A549 (cell line): ENCODE measurements at regions not wholly inside any gene's neighbourhood (a gene's known extent, or its start where the extent isn't known, plus 50 kb on each side); places are given as distances from the start of the nearest gene placed in this dataset.

Experiments
- ATAC-seq, 2 experiments: fragments of 200-7000 bp in 1 of 2; fragments of >200 bp in 1 of 2; cut with Nextera tagmentation in 1 of 2; cut with Tn5 transposase in 1 of 2; 3 replicates each; pipeline versions ENCODE4 v1.8.0 to v1.9.1; 2018 to 2020; ENCODE audit warnings: mild to moderate bottlenecking in 1 of 2, moderate library complexity in 1 of 2
- CTCF ChIA-PET: fragments of 300-600 bp; sonication (Branson Sonifier 250); formaldehyde crosslinking; extraction: SDS; loops from one replicate; lab custom pipeline; 2021; ENCODE audit warnings: antibody characterized with exemption, inconsistent platforms; lab: Yijun Ruan, JAX
- POLR2A ChIA-PET: fragments of 350-600 bp; formaldehyde crosslinking; extraction: SDS; loops from one replicate; lab custom pipeline; 2021; ENCODE audit warnings: antibody characterized with exemption, inconsistent platforms; lab: Yijun Ruan, JAX
- DNase-seq, 2 experiments: peaks; one replicate each; pipeline versions ENCODE4 v3.0.0 to v3.0.0-alpha.2; 2011 to 2016; ENCODE audit warnings: low read depth in 1 of 2, low spot score in 1 of 2
- FAIRE-seq: peaks from 2 replicates; lab custom pipeline; 2011; peaks lifted over from hg19 to GRCh38; lab: Jason Lieb, UNC
- H3K27ac ChIP-seq, 2 experiments: fragments of >200 bp; sonication (Bioruptor Twin); formaldehyde crosslinking; 3 replicates each; pipeline ENCODE4 v1.5.1; 2016 to 2017
- H3K4me1 ChIP-seq: fragments of >200 bp; sonication (Bioruptor Twin); formaldehyde crosslinking; 3 replicates; pipeline ENCODE4 v1.6.1; 2016
- H3K4me2 ChIP-seq: fragments of >200 bp; sonication (Bioruptor Twin); formaldehyde crosslinking; 3 replicates; pipeline ENCODE4 v1.6.1; 2016
- H3K4me3 ChIP-seq: fragments of >200 bp; sonication (Bioruptor Twin); formaldehyde crosslinking; 3 replicates; pipeline ENCODE4 v1.5.1; 2016
- H3K9me3 ChIP-seq: fragments of >200 bp; sonication (Bioruptor Twin); formaldehyde crosslinking; 3 replicates; pipeline ENCODE4 v1.6.1; 2016
- BHLHE40 ChIP-seq: IDR thresholded peaks from 2 replicates; pipeline ENCODE4 v1.6.1; 2012; ENCODE audit warnings: low read depth, low read length, inconsistent platforms
- CBX2 ChIP-seq: fragments of 200-600 bp; sonication (generic); IDR thresholded peaks from 2 replicates; pipeline ENCODE4 v1.6.1; 2016; ENCODE audit warnings: low read depth, mild to moderate bottlenecking, borderline replicate concordance
- CBX8 ChIP-seq: fragments of 200-600 bp; sonication (generic); IDR thresholded peaks from 2 replicates; pipeline ENCODE4 v1.6.1; 2016
- CHD2 ChIP-seq: fragments of 150-350 bp; IDR thresholded peaks from 2 replicates; pipeline ENCODE4 v1.6.1; 2014; ENCODE audit warnings: low read length; ENCODE audit not compliant: partially characterized antibody
- EHMT2 ChIP-seq: fragments of 200-600 bp; sonication (generic); IDR thresholded peaks from 2 replicates; pipeline ENCODE4 v1.6.1; 2016; ENCODE audit warnings: antibody characterized with exemption, low read depth, mild to moderate bottlenecking, moderate library complexity
- ESRRA ChIP-seq: fragments of 150-350 bp; IDR thresholded peaks from 2 replicates; pipeline ENCODE4 v1.6.1; 2014; ENCODE audit warnings: mild to moderate bottlenecking, low read length, borderline replicate concordance
- FOSL2 ChIP-seq, 2 experiments: fragments of 450-650 bp in 1 of 2; fragments of >200 bp in 1 of 2; sonication (Bioruptor Twin) in 1 of 2; formaldehyde crosslinking; IDR thresholded peaks; 2 replicates each; pipeline versions ENCODE4 v1.5.0 to v1.6.1; 2016 to 2020; ENCODE audit warnings: mild to moderate bottlenecking in 1 of 2, moderate library complexity in 1 of 2
- FOXS1 ChIP-seq: fragments of 250-450 bp; sonication (Bioruptor Pico); IDR thresholded peaks from 2 replicates; pipeline ENCODE4 v1.5.0; 2020; ENCODE audit warnings: mild to moderate bottlenecking, moderate library complexity
- GATA3 ChIP-seq: IDR thresholded peaks from 2 replicates; pipeline ENCODE4 v1.6.1; 2012; ENCODE audit warnings: borderline replicate concordance
- HOXB5 ChIP-seq: fragments of 250-450 bp; sonication (Bioruptor Pico); IDR thresholded peaks from 2 replicates; pipeline ENCODE4 v1.5.0; 2020; ENCODE audit warnings: mild to moderate bottlenecking, moderate library complexity
- JUN ChIP-seq, 2 experiments: fragments of >200 bp; sonication (Bioruptor Twin); formaldehyde crosslinking; IDR thresholded peaks; 2 replicates in 1 of 2; 3 replicates in 1 of 2; pipeline ENCODE4 v1.6.1; 2016 to 2017
- JUNB ChIP-seq: fragments of >200 bp; sonication (Bioruptor Twin); formaldehyde crosslinking; IDR thresholded peaks from 2 replicates; pipeline ENCODE4 v1.6.1; 2016
- KDM1A ChIP-seq: fragments of 200-600 bp; sonication (generic); IDR thresholded peaks from 2 replicates; pipeline ENCODE4 v1.6.1; 2016; ENCODE audit warnings: low read depth, mild to moderate bottlenecking
- NPAS2 ChIP-seq: fragments of 250-450 bp; sonication (Bioruptor Pico); IDR thresholded peaks from 2 replicates; pipeline ENCODE4 v1.8.0; 2022; ENCODE audit warnings: mild to moderate bottlenecking, moderate library complexity, borderline replicate concordance
- PHF8 ChIP-seq: fragments of 200-600 bp; sonication (generic); IDR thresholded peaks from 2 replicates; pipeline ENCODE4 v1.6.1; 2016; ENCODE audit warnings: low read depth, mild to moderate bottlenecking, antibody characterized with exemption, moderate library complexity, borderline replicate concordance
- RFX5 ChIP-seq: fragments of 450-650 bp; IDR thresholded peaks from 2 replicates; pipeline ENCODE4 v1.7.1; 2014; ENCODE audit warnings: antibody characterized with exemption, mild to moderate bottlenecking, moderate library complexity
- SMC3 ChIP-seq: fragments of >200 bp; sonication (Bioruptor Twin); formaldehyde crosslinking; IDR thresholded peaks from 3 replicates; pipeline ENCODE4 v1.6.1; 2018; ENCODE audit warnings: inconsistent platforms
- TFCP2L1 ChIP-seq: fragments of 250-450 bp; sonication (Bioruptor Pico); IDR thresholded peaks from 2 replicates; pipeline ENCODE4 v1.5.0; 2021; ENCODE audit warnings: mild to moderate bottlenecking
- ZNF302 ChIP-seq: fragments of 250-450 bp; sonication (Bioruptor Pico); IDR thresholded peaks from 2 replicates; pipeline ENCODE4 v1.9.0; 2021; ENCODE audit warnings: inconsistent platforms, mild to moderate bottlenecking, moderate library complexity
- WGBS: methylation state at CpG from one replicate; pipeline ENCODE4 v1.1.6; 2017; ENCODE audit errors: missing lambda C conversion rate; 5-methylcytosine and 5-hydroxymethylcytosine counted together
- TF ChIP-seq, protein P1 (sequence below): fragments of 200-600 bp; sonication (generic); IDR thresholded peaks from 2 replicates; pipeline ENCODE4 v1.6.1; 2016; ENCODE audit warnings: antibody characterized with exemption, mild to moderate bottlenecking, moderate library complexity
- TF ChIP-seq, protein P2 (sequence below): IDR thresholded peaks from 2 replicates; pipeline ENCODE4 v1.6.1; 2012

DNA sequence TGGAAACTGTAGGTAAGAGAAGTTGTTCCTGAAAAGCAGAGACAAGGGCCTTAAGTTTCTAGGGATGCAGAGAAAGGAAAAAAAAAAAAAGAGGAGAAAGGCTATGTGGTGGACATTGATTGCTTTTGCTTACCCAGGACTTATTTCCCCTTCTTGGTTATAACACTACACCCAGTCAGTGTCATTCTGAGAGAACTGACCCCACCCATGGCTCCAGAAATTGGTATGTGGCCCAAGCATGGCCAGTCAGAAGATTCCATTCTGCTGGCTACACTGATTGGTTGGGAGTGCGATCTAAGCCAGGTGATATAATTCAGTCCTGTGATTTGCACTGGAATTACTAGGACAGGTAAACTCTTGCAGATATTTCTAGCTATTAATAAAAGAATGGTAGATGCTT lies 62.2 kb upstream of the EXOC4 start:
- POLR2A ChIA-PET: no interaction called here
- ATAC-seq: no peak
- CTCF ChIA-PET: interaction anchor here (2.5 kb wide), 1 partner anchor 11 kb away, joined by 11 read pairs; no protein-coding TSS in a partner anchor
- FAIRE-seq: no peak
- no peak overlapping the region for H3K4me3 ChIP-seq
- DNase-seq: no peak
- no peaks in the 10 kb centered on the region for H3K9me3 ChIP-seq
- H3K4me2 ChIP-seq: no peak overlapping the region
- no peaks in the 10 kb centered on the region for H3K4me1 ChIP-seq
- whole genome bisulfite sequencing: 63% methylated on average over 1 of the region's 1 CpG
- TF ChIP-seq KDM1A (no peak), SMC3 (no peak), BHLHE40 (no peak)
- H3K27ac ChIP-seq: no peak overlapping the region

DNA sequence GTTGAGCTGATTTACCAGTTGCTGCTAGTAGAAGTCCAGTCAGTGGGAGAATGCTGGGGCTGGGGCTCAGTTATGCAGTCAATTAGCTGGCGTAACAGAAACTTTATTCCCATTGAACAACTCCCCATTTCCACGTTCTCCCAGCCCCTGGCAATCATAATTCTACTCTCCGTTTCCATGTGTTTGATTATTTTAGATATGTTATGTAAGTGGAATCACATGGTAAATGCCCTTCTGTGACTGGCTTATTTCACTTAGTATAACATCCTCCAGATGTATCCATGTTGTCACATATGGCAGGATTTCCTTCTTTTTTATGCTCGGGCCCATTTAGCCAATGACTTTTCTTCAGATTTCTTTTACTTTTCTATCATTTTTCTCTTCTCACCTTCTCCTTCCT lies 61.1 kb upstream of the EXOC4 start:
- 40% methylated on average over 4 of the region's 4 CpGs for WGBS
- H3K4me3 ChIP-seq: no peak overlapping the region
- POLR2A ChIA-PET: no interaction called here

DNA sequence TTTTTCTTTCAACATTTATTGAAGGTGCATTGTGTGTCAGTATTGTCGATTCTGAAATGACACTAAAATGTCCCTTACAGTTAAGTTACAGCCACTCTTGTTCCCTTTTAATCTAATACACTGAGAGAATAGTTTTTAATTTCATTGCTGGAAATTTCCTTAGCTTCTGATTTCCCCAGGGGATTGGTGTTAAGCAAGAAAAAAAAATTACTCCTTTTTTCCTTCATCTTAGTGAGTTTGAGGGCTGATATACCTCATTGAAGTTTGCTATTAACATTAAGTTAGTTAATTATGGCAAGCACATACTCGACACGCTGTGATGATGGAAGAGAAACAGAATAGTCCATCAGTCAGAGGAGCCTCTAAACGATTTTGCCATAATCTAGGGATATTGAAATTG lies 57.0 kb upstream of the EXOC4 start:
- no peak for ATAC-seq
- TF ChIP-seq TFCP2L1 (CRISPR knock-in tag) (no peak), PHF8 (no peak), JUNB (no peak), ESRRA (no peak), FOXS1 (no peak), CBX8 (no peak), EHMT2 (no peak), RFX5 (no peak), ZNF302 (CRISPR knock-in tag) (no peak)
- TF ChIP-seq, protein P1, sequence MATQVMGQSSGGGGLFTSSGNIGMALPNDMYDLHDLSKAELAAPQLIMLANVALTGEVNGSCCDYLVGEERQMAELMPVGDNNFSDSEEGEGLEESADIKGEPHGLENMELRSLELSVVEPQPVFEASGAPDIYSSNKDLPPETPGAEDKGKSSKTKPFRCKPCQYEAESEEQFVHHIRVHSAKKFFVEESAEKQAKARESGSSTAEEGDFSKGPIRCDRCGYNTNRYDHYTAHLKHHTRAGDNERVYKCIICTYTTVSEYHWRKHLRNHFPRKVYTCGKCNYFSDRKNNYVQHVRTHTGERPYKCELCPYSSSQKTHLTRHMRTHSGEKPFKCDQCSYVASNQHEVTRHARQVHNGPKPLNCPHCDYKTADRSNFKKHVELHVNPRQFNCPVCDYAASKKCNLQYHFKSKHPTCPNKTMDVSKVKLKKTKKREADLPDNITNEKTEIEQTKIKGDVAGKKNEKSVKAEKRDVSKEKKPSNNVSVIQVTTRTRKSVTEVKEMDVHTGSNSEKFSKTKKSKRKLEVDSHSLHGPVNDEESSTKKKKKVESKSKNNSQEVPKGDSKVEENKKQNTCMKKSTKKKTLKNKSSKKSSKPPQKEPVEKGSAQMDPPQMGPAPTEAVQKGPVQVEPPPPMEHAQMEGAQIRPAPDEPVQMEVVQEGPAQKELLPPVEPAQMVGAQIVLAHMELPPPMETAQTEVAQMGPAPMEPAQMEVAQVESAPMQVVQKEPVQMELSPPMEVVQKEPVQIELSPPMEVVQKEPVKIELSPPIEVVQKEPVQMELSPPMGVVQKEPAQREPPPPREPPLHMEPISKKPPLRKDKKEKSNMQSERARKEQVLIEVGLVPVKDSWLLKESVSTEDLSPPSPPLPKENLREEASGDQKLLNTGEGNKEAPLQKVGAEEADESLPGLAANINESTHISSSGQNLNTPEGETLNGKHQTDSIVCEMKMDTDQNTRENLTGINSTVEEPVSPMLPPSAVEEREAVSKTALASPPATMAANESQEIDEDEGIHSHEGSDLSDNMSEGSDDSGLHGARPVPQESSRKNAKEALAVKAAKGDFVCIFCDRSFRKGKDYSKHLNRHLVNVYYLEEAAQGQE: no peak
- TF ChIP-seq, protein P2, sequence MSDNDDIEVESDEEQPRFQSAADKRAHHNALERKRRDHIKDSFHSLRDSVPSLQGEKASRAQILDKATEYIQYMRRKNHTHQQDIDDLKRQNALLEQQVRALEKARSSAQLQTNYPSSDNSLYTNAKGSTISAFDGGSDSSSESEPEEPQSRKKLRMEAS: no peak
- POLR2A ChIA-PET: no interaction called here

More for the DNA sequence above, 61.1 kb upstream of the EXOC4 start:
- Histone ChIP-seq H3K4me1 (no peaks in the 10 kb centered on the region), H3K9me3 (no peaks in the 10 kb centered on the region), H3K4me2 (no peak overlapping the region), H3K27ac (no peak overlapping the region)
- FAIRE-seq (no peak), ATAC-seq (no peak), DNase-seq (no peak)
- CTCF ChIA-PET: interaction anchor here (2.5 kb wide), 1 partner anchor 9 kb away, joined by 11 read pairs; no protein-coding TSS in a partner anchor
- TF ChIP-seq NPAS2 (CRISPR knock-in tag) (no peak), PHF8 (no peak), JUN (IDR thresholded peaks at IDR 0.05) (no peak), CBX2 (no peak), HOXB5 (no peak), ESRRA (no peak), TFCP2L1 (CRISPR knock-in tag) (no peak), FOSL2 (IDR thresholded peaks at IDR 0.05) (no peak), FOSL2 (CRISPR knock-in tag; IDR thresholded peaks at IDR 0.05) (no peak), GATA3 (no peak), CHD2 (no peak)

More for the DNA sequence above, 57.0 kb upstream of the EXOC4 start:
- WGBS: 28% methylated on average over 4 of the region's 4 CpGs
- Histone ChIP-seq H3K4me2 (no peak overlapping the region), H3K27ac (no peak overlapping the region), H3K4me3 (no peak overlapping the region), H3K4me1 (no peaks in the 10 kb centered on the region), H3K9me3 (no peaks in the 10 kb centered on the region)
- DNase-seq: no peak
- FAIRE-seq: no peak
- CTCF ChIA-PET: interaction anchor here (1.4 kb wide), 1 partner anchor 15 kb away, joined by 5 read pairs; no protein-coding TSS in a partner anchor
